ENCODE measurements at regions not wholly inside any gene's neighbourhood (a gene's known extent, or its start where the extent isn't known, plus 50 kb on each side); places are given as distances from the start of the nearest gene placed in this dataset.

GRCh38 chr1:95409276-95409675 lies 175.3 kb downstream of the RWDD3 start:
- Mint-ChIP-seq H3K36me3 (no peaks in the 10 kb centered on the region), H3K27me3 (ENCODE audit: low read depth in 3 of 3) (peaks cover 0 to 4% (median 1%) of the 10 kb centered on the region in 3 donors), H3K4me3 (no peak overlapping the region), H3K9me3 (peaks cover 4 to 15% (median 9%) of the 10 kb centered on the region in 7 donors), H3K27ac (no peak overlapping the region), H3K4me1 (no peaks in the 10 kb centered on the region)
- Histone ChIP-seq H3K4me3 (replicated peaks in 1 of 3; ENCODE audit: low read depth in 2 of 3, low read length in 3 of 3) (no peak overlapping the region), H2AFZ (ENCODE audit: insufficient read depth, low read depth, low read length, poor library complexity, severe bottlenecking) (no peak overlapping the region), H3K27ac (ENCODE audit: low read depth in 1 of 2, low read length in 2 of 2) (no peak overlapping the region), H3K36me3 (replicated peaks in 1 of 2; ENCODE audit: control insufficient read depth in 1 of 2, insufficient read depth in 2 of 2, low read length in 2 of 2) (no peaks in the 10 kb centered on the region), H3K27me3 (ENCODE audit: control insufficient read depth in 2 of 2, insufficient read depth in 2 of 2, low read length in 2 of 2) (no peaks in the 10 kb centered on the region), H3K9ac (ENCODE audit: insufficient read depth, low read length, poor library complexity, severe bottlenecking) (no peak overlapping the region), H3K4me2 (replicated peaks; ENCODE audit: extremely low read depth, low read length, poor library complexity, severe bottlenecking) (no peak overlapping the region), H3K9me3 (replicated peaks in 1 of 2; ENCODE audit: control insufficient read depth in 1 of 2, insufficient read depth in 1 of 2, low read length in 2 of 2) (peaks cover 11 to 18% of the 10 kb centered on the region in 2 donors), H3K4me1 (ENCODE audit: control insufficient read depth in 1 of 2, insufficient read depth in 2 of 2, low read length in 2 of 2) (no peaks in the 10 kb centered on the region), H3K79me2 (ENCODE audit: insufficient read depth, low read length) (no peaks in the 10 kb centered on the region), H4K20me1 (ENCODE audit: insufficient read depth, low read length) (no peaks in the 10 kb centered on the region)
- no peak for TF ChIP-seq CTCF (IDR thresholded peaks at IDR 0.05)
- no CpG with 5 or more reads among the region's 1 CpG for WGBS (ENCODE audit: insufficient coverage)
- intact Hi-C loops (cut with micrococcal nuclease), result no loop called here
- DNase-seq, result no peak

- intact Hi-C loops (cut with micrococcal nuclease), result no loop called here
- no peak for DNase-seq
- no peaks in the 10 kb centered on the region for H3K4me1 Mint-ChIP-seq
- H3K36me3 Mint-ChIP-seq, result no peaks in the 10 kb centered on the region
- Histone ChIP-seq H3K36me3 (replicated peaks in 1 of 2; ENCODE audit: control insufficient read depth in 1 of 2, insufficient read depth in 2 of 2, low read length in 2 of 2) (no peaks in the 10 kb centered on the region), H3K9me3 (replicated peaks in 1 of 2; ENCODE audit: control insufficient read depth in 1 of 2, insufficient read depth in 1 of 2, low read length in 2 of 2) (peaks cover 4 to 12% of the 10 kb centered on the region in 2 donors), H2AFZ (ENCODE audit: insufficient read depth, low read depth, low read length, poor library complexity, severe bottlenecking) (no peak overlapping the region), H3K9ac (ENCODE audit: insufficient read depth, low read length, poor library complexity, severe bottlenecking) (no peak overlapping the region), H4K20me1 (ENCODE audit: insufficient read depth, low read length) (no peaks in the 10 kb centered on the region), H3K79me2 (ENCODE audit: insufficient read depth, low read length) (no peaks in the 10 kb centered on the region), H3K4me2 (replicated peaks; ENCODE audit: extremely low read depth, low read length, poor library complexity, severe bottlenecking) (no peak overlapping the region), H3K27ac (ENCODE audit: low read depth in 1 of 2, low read length in 2 of 2) (no peak overlapping the region), H3K4me3 (replicated peaks in 1 of 3; ENCODE audit: low read depth in 2 of 3, low read length in 3 of 3) (no peak overlapping the region), H3K4me1 (ENCODE audit: control insufficient read depth in 1 of 2, insufficient read depth in 2 of 2, low read length in 2 of 2) (no peaks in the 10 kb centered on the region), H3K27me3 (ENCODE audit: control insufficient read depth in 2 of 2, insufficient read depth in 2 of 2, low read length in 2 of 2) (no peaks in the 10 kb centered on the region)
- WGBS (ENCODE audit: insufficient coverage), result 77% methylated on average over 2 of the region's 3 CpGs
- no peak overlapping the region for H3K4me3 Mint-ChIP-seq
- peaks cover 0 to 4% (median 1%) of the 10 kb centered on the region in 3 donors for H3K27me3 Mint-ChIP-seq (ENCODE audit: low read depth in 3 of 3)
- no peak for TF ChIP-seq CTCF (IDR thresholded peaks at IDR 0.05)
- peaks cover 3 to 13% (median 6%) of the 10 kb centered on the region in 7 donors for H3K9me3 Mint-ChIP-seq
- no peak overlapping the region for H3K27ac Mint-ChIP-seq
Observed at GRCh38 chr1:95409901-95410300, 175.9 kb downstream of the RWDD3 start.

All from CD14-positive monocyte (primary cell).